Activated CD8-positive, alpha-beta memory T cell treated with anti-CD3 and anti-CD28 coated beads for 36 hours (primary cell): ENCODE measurements at regions not wholly inside any gene's neighbourhood (a gene's known extent, or its start where the extent isn't known, plus 50 kb on each side); places are given as distances from the start of the nearest gene placed in this dataset.
"Not testable (repeated sequence)": the region's sequence is repeated elsewhere in the genome, so short reads cannot be mapped to it uniquely, and the experiment has no call there.

Experiments
- CTCF ChIA-PET: fragments of 350-600 bp; sonication (Branson Sonifier 250); formaldehyde crosslinking; loops from one replicate; lab custom pipeline; 2021; ENCODE audit warnings: antibody characterized with exemption; lab: Charles Lee
- POLR2A ChIA-PET: fragments of 350-600 bp; sonication (Branson Sonifier 250); formaldehyde crosslinking; loops from one replicate; lab custom pipeline; 2021; ENCODE audit warnings: antibody characterized with exemption; lab: Charles Lee

- CTCF ChIA-PET = no interaction called here
Observed at GRCh38 chr1:14380408-14380807, 218.1 kb upstream of the KAZN start.

GRCh38 chr1:14390816-14391215 is 207.7 kb upstream of the KAZN start:
- ChIA-PET POLR2A (no interaction called here), CTCF (no interaction called here)

More at GRCh38 chr1:14380408-14380807, 218.1 kb upstream of the KAZN start:
- POLR2A ChIA-PET = no interaction called here

GRCh38 chr1:14392161-14392858 is 206.2 kb upstream of the KAZN start:
- ChIA-PET CTCF (no interaction called here), POLR2A (no interaction called here)

- POLR2A ChIA-PET = no interaction called here
- CTCF ChIA-PET = no interaction called here
Observed at GRCh38 chr1:14392859-14393365, 205.6 kb upstream of the KAZN start.

GRCh38 chr1:14396100-14396499 is 202.4 kb upstream of the KAZN start:
- CTCF ChIA-PET = no interaction called here
- POLR2A ChIA-PET = no interaction called here

GRCh38 chr1:14403961-14404645 is 194.4 kb upstream of the KAZN start:
- ChIA-PET CTCF (no interaction called here), POLR2A (no interaction called here)

GRCh38 chr1:14404862-14405301 is 193.6 kb upstream of the KAZN start:
- CTCF ChIA-PET = no interaction called here
- POLR2A ChIA-PET = no interaction called here

GRCh38 chr1:14412235-14412634 is 186.2 kb upstream of the KAZN start:
- POLR2A ChIA-PET = no interaction called here
- CTCF ChIA-PET = no interaction called here

- ChIA-PET POLR2A (no interaction called here), CTCF (no interaction called here)
Observed at GRCh38 chr1:14413819-14414490, 184.5 kb upstream of the KAZN start.

- POLR2A ChIA-PET = no interaction called here
- CTCF ChIA-PET = no interaction called here
Observed at GRCh38 chr1:14415396-14415795, 183.1 kb upstream of the KAZN start.

GRCh38 chr1:14419778-14420218 is 178.7 kb upstream of the KAZN start:
- POLR2A ChIA-PET, CTCF ChIA-PET: not testable (repeated sequence)

- ChIA-PET POLR2A (no interaction called here), CTCF (no interaction called here)
Observed at GRCh38 chr1:14420686-14421085, 177.8 kb upstream of the KAZN start.

- POLR2A ChIA-PET = no interaction called here
Observed at GRCh38 chr1:14421295-14421976, 177.0 kb upstream of the KAZN start.

GRCh38 chr1:14421977-14422609 is 176.4 kb upstream of the KAZN start:
- ChIA-PET CTCF (no interaction called here), POLR2A (no interaction called here)

More at GRCh38 chr1:14421295-14421976, 177.0 kb upstream of the KAZN start:
- CTCF ChIA-PET = no interaction called here

GRCh38 chr1:14424325-14425002 is 174.0 kb upstream of the KAZN start:
- CTCF ChIA-PET = no interaction called here
- POLR2A ChIA-PET = no interaction called here

- ChIA-PET CTCF (no interaction called here), POLR2A (no interaction called here)
Observed at GRCh38 chr1:14426854-14427253, 171.6 kb upstream of the KAZN start.

GRCh38 chr1:14429577-14429976 is 168.9 kb upstream of the KAZN start:
- POLR2A ChIA-PET = no interaction called here

GRCh38 chr1:14432728-14433127 is 165.8 kb upstream of the KAZN start:
- CTCF ChIA-PET, POLR2A ChIA-PET: not testable (repeated sequence)

More at GRCh38 chr1:14429577-14429976, 168.9 kb upstream of the KAZN start:
- CTCF ChIA-PET = no interaction called here
